Panc1 (cell line): ENCODE measurements at regions not wholly inside any gene's neighbourhood (a gene's known extent, or its start where the extent isn't known, plus 50 kb on each side); places are given as distances from the start of the nearest gene placed in this dataset.

Source experiments
- CTCF ChIP-seq: fragments of 450-650 bp; IDR thresholded peaks from 2 replicates; pipeline ENCODE4 v1.5.1; 2017; ENCODE audit warnings: mild to moderate bottlenecking
- POLR2AphosphoS5 ChIP-seq: IDR thresholded peaks from 2 replicates; pipeline ENCODE4 v1.6.1; 2012; ENCODE audit warnings: mild to moderate bottlenecking, low read depth, low read length, moderate library complexity
- REST ChIP-seq, 2 experiments: IDR thresholded peaks; 2 replicates each; pipeline ENCODE4 v1.6.1; 2011 to 2012; ENCODE audit warnings: low read depth in 2 of 2, control low read depth in 1 of 2, low read length in 1 of 2, mild to moderate bottlenecking in 1 of 2, moderate library complexity in 1 of 2; ENCODE audit not compliant: insufficient read depth in 1 of 2
- SIN3A ChIP-seq: IDR thresholded peaks from 2 replicates; pipeline ENCODE4 v1.6.1; 2012; ENCODE audit warnings: low read depth, mild to moderate bottlenecking, low read length, moderate library complexity, borderline replicate concordance; ENCODE audit not compliant: insufficient read depth

- TF ChIP-seq POLR2AphosphoS5 = no peak
- no peak for TF ChIP-seq CTCF
- TF ChIP-seq REST (IDR thresholded peaks at IDR 0.05; ENCODE audit: insufficient read depth in 1 of 2, low read depth in 2 of 2, low read length in 1 of 2) = no peak
- TF ChIP-seq SIN3A = no peak
These were observed 203.9 kb upstream of the KITLG start for GRCh38 chr12:88784166-88784565.
